OCI-LY7 (cell line): ENCODE measurements at regions not wholly inside any gene's neighbourhood (a gene's known extent, or its start where the extent isn't known, plus 50 kb on each side); places are given as distances from the start of the nearest gene placed in this dataset.

ENCODE experiments used
- BruUV-seq: library from RNA; stranded (reverse); fragments of 400-500 nt; replicated peaks from 2 replicates; lab custom pipeline; 2021; lab: Mats Ljungman, UMichigan
- CTCF ChIA-PET: fragments of 300-600 bp; sonication (Branson Sonifier 250); formaldehyde crosslinking; loops from one replicate; lab custom pipeline; 2022; ENCODE audit warnings: antibody characterized with exemption; ENCODE audit not compliant: unreplicated experiment; lab: Charles Lee
- POLR2A ChIA-PET: fragments of 300-600 bp; sonication (Branson Sonifier 250); formaldehyde crosslinking; loops from one replicate; lab custom pipeline; 2022; ENCODE audit warnings: antibody characterized with exemption; lab: Charles Lee
- DNase-seq: peaks from one replicate; pipeline ENCODE4 v3.0.0-alpha.2; 2015; ENCODE audit warnings: low spot score
- H2AFZ ChIP-seq: fragments of 200-600 bp; sonication (generic), shearing (Covaris generic); 2 replicates; pipeline ENCODE4 v1.6.1; 2014; ENCODE audit warnings: mild to moderate bottlenecking, antibody characterized with exemption, low read length, moderate library complexity
- H3K27ac ChIP-seq: fragments of 200-600 bp; sonication (generic); 2 replicates; pipeline ENCODE4 v1.5.1; 2014; ENCODE audit warnings: mixed run types, low read depth, mild to moderate bottlenecking, moderate library complexity, low read length, inconsistent platforms; ENCODE audit not compliant: poor library complexity, severe bottlenecking
- H3K36me3 ChIP-seq: fragments of 200-600 bp; sonication (generic); 2 replicates; pipeline ENCODE4 v1.6.1; 2014; ENCODE audit warnings: mild to moderate bottlenecking, antibody characterized with exemption, low read length, moderate library complexity, mixed read lengths; ENCODE audit not compliant: insufficient read depth
- H3K4me1 ChIP-seq: fragments of 200-600 bp; sonication (generic); 2 replicates; pipeline ENCODE4 v1.5.1; 2014; ENCODE audit warnings: mild to moderate bottlenecking, low read length; ENCODE audit not compliant: insufficient read depth, poor library complexity, severe bottlenecking
- H3K4me2 ChIP-seq: fragments of 200-600 bp; sonication (generic); 2 replicates; pipeline ENCODE4 v1.6.1; 2014; ENCODE audit warnings: mild to moderate bottlenecking, low read length
- H3K4me3 ChIP-seq: fragments of 200-600 bp; sonication (generic); 2 replicates; pipeline ENCODE4 v1.5.1; 2014; ENCODE audit warnings: mild to moderate bottlenecking, low read depth, low read length; ENCODE audit not compliant: poor library complexity, severe bottlenecking
- H3K79me2 ChIP-seq: fragments of 200-600 bp; sonication (generic); 2 replicates; pipeline ENCODE4 v1.6.1; 2016; ENCODE audit warnings: low read depth, mild to moderate bottlenecking, low read length, moderate library complexity, mixed read lengths; ENCODE audit not compliant: insufficient read depth
- H3K9me2 ChIP-seq: fragments of 200-600 bp; sonication (generic); 2 replicates; pipeline ENCODE4 v1.6.1; 2016; ENCODE audit warnings: mild to moderate bottlenecking, low read length, mixed read lengths; ENCODE audit not compliant: insufficient read depth
- H3K9me3 ChIP-seq: fragments of 200-600 bp; sonication (generic); 2 replicates; pipeline ENCODE4 v1.6.1; 2014; ENCODE audit warnings: mild to moderate bottlenecking, mixed run types, low read length, mixed read lengths
- H4K20me1 ChIP-seq: fragments of 200-600 bp; sonication (generic); 2 replicates; pipeline ENCODE4 v1.6.1; 2014; ENCODE audit warnings: mild to moderate bottlenecking, antibody characterized with exemption, low read length, moderate library complexity, mixed read lengths; ENCODE audit not compliant: insufficient read depth
- CTCF ChIP-seq: fragments of 200-600 bp; sonication (generic); conservative IDR thresholded peaks from 2 replicates; pipeline ENCODE4 v1.5.1; 2014; ENCODE audit warnings: mild to moderate bottlenecking, antibody characterized with exemption, low read length, moderate library complexity, mixed read lengths
- EZH2phosphoT487 ChIP-seq: fragments of 200-600 bp; sonication (generic); IDR thresholded peaks from 2 replicates; pipeline ENCODE4 v1.6.1; 2018; ENCODE audit warnings: low read depth, borderline replicate concordance, mild to moderate bottlenecking, mixed run types, antibody characterized with exemption, low read length, moderate library complexity, mixed read lengths
- intact Hi-C: fragments of 100-400 bp; cut with micrococcal nuclease; formaldehyde crosslinking; loops from one replicate; pipeline ENCODE4 v1.10.0; 2022; ENCODE audit not compliant: unreplicated experiment

DNA sequence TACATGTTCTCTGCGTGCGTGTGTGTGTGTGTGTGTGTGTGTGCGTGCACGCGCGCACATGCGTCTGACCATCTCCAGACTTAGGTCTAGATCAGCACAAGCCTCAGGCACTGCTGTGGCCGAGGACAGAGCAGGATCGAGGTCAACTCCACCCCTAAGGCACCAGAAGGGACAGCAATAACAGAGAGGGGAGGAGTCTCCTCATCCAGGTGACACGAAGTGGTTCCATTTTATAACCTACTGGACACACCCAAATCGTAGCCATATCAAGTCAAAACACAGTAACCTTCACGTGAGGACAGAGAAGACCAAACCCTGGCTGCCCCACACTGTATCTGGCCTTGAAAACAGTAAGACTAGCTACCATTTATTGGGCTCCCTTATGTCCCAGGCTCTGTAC is 224.1 kb downstream of the FGFR2 start:
- Histone ChIP-seq H3K4me3 (no peak overlapping the region), H4K20me1 (no peaks in the 10 kb centered on the region), H3K9me3 (no peaks in the 10 kb centered on the region), H3K27ac (no peak overlapping the region), H3K4me2 (no peak overlapping the region), H2AFZ (no peak overlapping the region), H3K79me2 (no peaks in the 10 kb centered on the region), H3K4me1 (no peaks in the 10 kb centered on the region), H3K36me3 (no peaks in the 10 kb centered on the region), H3K9me2 (no peaks in the 10 kb centered on the region)
- CTCF ChIA-PET, result no interaction called here
- TF ChIP-seq EZH2phosphoT487, result no peak
- no peak for TF ChIP-seq CTCF
- no peak for DNase-seq
- no TSS peak for BruUV-seq
- intact Hi-C loops, result no loop called here
- POLR2A ChIA-PET, result no interaction called here

- Histone ChIP-seq H3K9me2 (no peaks in the 10 kb centered on the region), H3K4me2 (no peak overlapping the region), H2AFZ (no peak overlapping the region), H3K4me3 (no peak overlapping the region), H3K9me3 (no peaks in the 10 kb centered on the region), H3K27ac (no peak overlapping the region), H3K4me1 (no peaks in the 10 kb centered on the region), H3K36me3 (no peaks in the 10 kb centered on the region), H3K79me2 (no peaks in the 10 kb centered on the region), H4K20me1 (no peaks in the 10 kb centered on the region)
- intact Hi-C loops, result no loop called here
- POLR2A ChIA-PET, result no interaction called here
- no peak for TF ChIP-seq EZH2phosphoT487
- TF ChIP-seq CTCF, result no peak
- DNase-seq, result no peak
- no TSS peak for BruUV-seq
- CTCF ChIA-PET, result no interaction called here
These were observed 223.1 kb downstream of the FGFR2 start for GRCh38 chr10:121375172-121375571.

GRCh38 chr10:121378251-121378801 is 219.9 kb downstream of the FGFR2 start:
- no peaks in the 10 kb centered on the region for H3K4me1 ChIP-seq
- no peak overlapping the region for H2AFZ ChIP-seq
- no peak for DNase-seq
- no peaks in the 10 kb centered on the region for H4K20me1 ChIP-seq
- no peaks in the 10 kb centered on the region for H3K36me3 ChIP-seq
- H3K9me3 ChIP-seq, result no peaks in the 10 kb centered on the region
- no peaks in the 10 kb centered on the region for H3K9me2 ChIP-seq
- H3K79me2 ChIP-seq, result no peaks in the 10 kb centered on the region
- no peak for TF ChIP-seq CTCF
- no peak for TF ChIP-seq EZH2phosphoT487
- CTCF ChIA-PET, result no interaction called here
- H3K4me2 ChIP-seq, result no peak overlapping the region
- H3K4me3 ChIP-seq, result no peak overlapping the region
- BruUV-seq, result no TSS peak
- no peak overlapping the region for H3K27ac ChIP-seq
- intact Hi-C loops, result no loop called here
- POLR2A ChIA-PET, result interaction anchor here (0.6 kb wide), 1 partner anchor 58 kb away, joined by 3 read pairs; no protein-coding TSS in a partner anchor
